CD14-positive monocyte (primary cell): ENCODE measurements at regions not wholly inside any gene's neighbourhood (a gene's known extent, or its start where the extent isn't known, plus 50 kb on each side); places are given as distances from the start of the nearest gene placed in this dataset.

Experiments
- DNase-seq, 3 donors: peaks; one replicate each; pipeline ENCODE4 v3.0.0-alpha.2; 2011 to 2022
- H2AFZ ChIP-seq: 2 replicates; pipeline ENCODE4 v1.6.0; 2012; ENCODE audit warnings: mild to moderate bottlenecking, low read depth, low read length, inconsistent platforms; ENCODE audit not compliant: insufficient read depth, poor library complexity, severe bottlenecking
- H3K27ac ChIP-seq, 2 donors: 1 replicate in 1 of 2; 2 replicates in 1 of 2; pipeline ENCODE4 v1.5.1; 2012 to 2013; ENCODE audit warnings: low read length in 2 of 2, control low read depth in 1 of 2, inconsistent platforms in 1 of 2, low read depth in 1 of 2, mild to moderate bottlenecking in 1 of 2
- H3K27me3 ChIP-seq, 2 donors: one replicate each; pipeline versions ENCODE4 v1.6.0 to v1.6.1; 2011 to 2013; ENCODE audit warnings: low read length in 2 of 2; ENCODE audit not compliant: control insufficient read depth in 2 of 2, insufficient read depth in 2 of 2
- H3K36me3 ChIP-seq, 2 donors: replicated peaks in 1 of 2; 1 replicate in 1 of 2; 2 replicates in 1 of 2; pipeline versions ENCODE4 v1.5.1 to v1.6.1; 2012 to 2013; ENCODE audit warnings: low read length in 2 of 2, control low read depth in 1 of 2, inconsistent platforms in 1 of 2, mild to moderate bottlenecking in 1 of 2; ENCODE audit not compliant: insufficient read depth in 2 of 2, control insufficient read depth in 1 of 2
- H3K4me1 ChIP-seq, 2 donors: 1 replicate in 1 of 2; 2 replicates in 1 of 2; pipeline versions ENCODE4 v1.5.1 to v1.6.1; 2012 to 2013; ENCODE audit warnings: low read length in 2 of 2, control low read depth in 1 of 2, inconsistent platforms in 1 of 2, mild to moderate bottlenecking in 1 of 2, moderate library complexity in 1 of 2; ENCODE audit not compliant: insufficient read depth in 2 of 2, control insufficient read depth in 1 of 2
- H3K4me2 ChIP-seq: replicated peaks from 2 replicates; pipeline ENCODE3; 2012; ENCODE audit warnings: low read length, moderate library complexity, mild to moderate bottlenecking; ENCODE audit not compliant: poor library complexity, severe bottlenecking; ENCODE audit errors: extremely low read depth
- H3K4me3 ChIP-seq, 3 experiments: fragments of 200-600 bp in 1 of 3; sonication (generic) in 1 of 3; replicated peaks in 1 of 3; 1 replicate in 2 of 3; 2 replicates in 1 of 3; pipeline ENCODE4 v1.5.1; 2011 to 2013; ENCODE audit warnings: low read length in 3 of 3, mild to moderate bottlenecking in 3 of 3, control low read depth in 2 of 3, low read depth in 2 of 3, inconsistent platforms in 1 of 3, moderate library complexity in 1 of 3
- H3K79me2 ChIP-seq: 2 replicates; pipeline ENCODE4 v1.6.0; 2012; ENCODE audit warnings: mild to moderate bottlenecking, control low read depth, inconsistent platforms, low read length, moderate library complexity; ENCODE audit not compliant: insufficient read depth
- H3K9ac ChIP-seq: 2 replicates; pipeline ENCODE4 v1.6.0; 2017; ENCODE audit warnings: low read length, mild to moderate bottlenecking; ENCODE audit not compliant: insufficient read depth, poor library complexity, severe bottlenecking
- H3K9me3 ChIP-seq, 2 donors: replicated peaks in 1 of 2; 1 replicate in 1 of 2; 2 replicates in 1 of 2; pipeline versions ENCODE4 v1.5.1 to v1.6.1; 2012 to 2013; ENCODE audit warnings: low read length in 2 of 2, control low read depth in 1 of 2; ENCODE audit not compliant: control insufficient read depth in 1 of 2, insufficient read depth in 1 of 2
- H4K20me1 ChIP-seq: 2 replicates; pipeline ENCODE4 v1.6.0; 2012; ENCODE audit warnings: mild to moderate bottlenecking, low read length, control low read depth, moderate library complexity; ENCODE audit not compliant: insufficient read depth
- H3K27ac Mint-ChIP-seq, 7 donors: one replicate each; pipeline ENCODE4 v1.8.0; 2020; ENCODE audit warnings: mild to moderate bottlenecking in 7 of 7, mixed read lengths in 7 of 7, moderate library complexity in 6 of 7, inconsistent platforms in 2 of 7
- H3K27me3 Mint-ChIP-seq, 3 donors: one replicate each; pipeline ENCODE4 v1.8.0; 2021 to 2022; ENCODE audit warnings: low read depth in 3 of 3, mild to moderate bottlenecking in 3 of 3, mixed read lengths in 3 of 3, moderate library complexity in 3 of 3, inconsistent platforms in 1 of 3
- H3K36me3 Mint-ChIP-seq, 2 donors: one replicate each; pipeline ENCODE4 v1.8.0; 2020; ENCODE audit warnings: mixed read lengths in 2 of 2, inconsistent platforms in 1 of 2, mild to moderate bottlenecking in 1 of 2
- H3K4me1 Mint-ChIP-seq: one replicate; pipeline ENCODE4 v1.8.0; 2020; ENCODE audit warnings: mild to moderate bottlenecking, mixed read lengths
- H3K4me3 Mint-ChIP-seq, 2 donors: one replicate each; pipeline ENCODE4 v1.8.0; 2020; ENCODE audit warnings: mild to moderate bottlenecking in 2 of 2, mixed read lengths in 2 of 2, moderate library complexity in 1 of 2
- H3K9me3 Mint-ChIP-seq, 7 donors: one replicate each; pipeline ENCODE4 v1.8.0; 2020 to 2022; ENCODE audit warnings: mixed read lengths in 7 of 7, mild to moderate bottlenecking in 6 of 7, moderate library complexity in 6 of 7, inconsistent platforms in 2 of 7
- CTCF ChIP-seq: fragments of 200-600 bp; IDR thresholded peaks from one replicate; pipeline ENCODE4 v1.8.0; 2022; ENCODE audit warnings: antibody characterized with exemption, mild to moderate bottlenecking
- WGBS: methylation state at CpG from one replicate; pipeline ENCODE4 v1.1.5; 2013; ENCODE audit warnings: missing lambda C conversion rate; ENCODE audit not compliant: insufficient coverage; 5-methylcytosine and 5-hydroxymethylcytosine counted together
- intact Hi-C, 2 donors: fragments of 100-400 bp; cut with micrococcal nuclease; formaldehyde crosslinking; loops; one replicate each; pipeline versions ENCODE4 v1.15.0 to v1.15.1; 2023

DNA sequence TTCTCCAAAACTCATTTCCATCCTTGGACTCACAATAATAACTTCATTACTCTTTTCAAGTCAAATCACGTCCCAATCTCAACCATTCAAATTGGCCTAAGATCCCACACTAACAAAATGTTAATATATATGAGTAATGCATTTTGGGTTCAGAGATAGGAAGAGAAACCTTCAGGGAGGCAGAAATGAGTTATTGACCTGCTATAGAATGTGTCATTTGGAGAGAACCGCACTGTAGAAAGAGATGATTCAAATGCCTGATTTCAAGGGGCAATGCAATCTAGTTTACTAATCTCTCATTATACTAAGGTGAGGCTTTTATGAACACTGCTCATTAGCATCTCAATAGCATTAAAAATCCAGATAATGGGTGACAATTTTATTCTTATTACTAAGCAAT is 1595.0 kb upstream of the GOT2 start:
- Histone ChIP-seq H3K27ac (no peak overlapping the region), H3K4me1 (no peaks in the 10 kb centered on the region), H3K9ac (no peak overlapping the region), H4K20me1 (no peaks in the 10 kb centered on the region), H2AFZ (no peak overlapping the region), H3K36me3 (no peaks in the 10 kb centered on the region), H3K4me2 (no peak overlapping the region), H3K79me2 (no peaks in the 10 kb centered on the region), H3K9me3 (peaks cover 8 to 16% of the 10 kb centered on the region in 2 donors), H3K27me3 (no peaks in the 10 kb centered on the region), H3K4me3 (no peak overlapping the region)
- no CpG with 5 or more reads among the region's 2 CpGs for WGBS
- TF ChIP-seq CTCF, result no peak
- H3K27me3 Mint-ChIP-seq, result peaks cover 0 to 2% (median 1%) of the 10 kb centered on the region in 3 donors
- no peaks in the 10 kb centered on the region for H3K4me1 Mint-ChIP-seq
- H3K27ac Mint-ChIP-seq, result no peak overlapping the region
- H3K4me3 Mint-ChIP-seq, result no peak overlapping the region
- peaks cover 0 to 10% (median 5%) of the 10 kb centered on the region in 7 donors for H3K9me3 Mint-ChIP-seq
- no peak for DNase-seq
- H3K36me3 Mint-ChIP-seq, result no peaks in the 10 kb centered on the region
- intact Hi-C loops, result no loop called here

GRCh38 chr16:60328152-60328551 is 1594.0 kb upstream of the GOT2 start:
- intact Hi-C loops, result no loop called here
- no CpG with 5 or more reads among the region's 1 CpG for WGBS
- H3K9me3 Mint-ChIP-seq, result peaks cover 0 to 9% (median 6%) of the 10 kb centered on the region in 7 donors
- Histone ChIP-seq H4K20me1 (no peaks in the 10 kb centered on the region), H3K4me3 (no peak overlapping the region), H3K4me1 (no peaks in the 10 kb centered on the region), H3K9me3 (peaks cover 6 to 8% of the 10 kb centered on the region in 2 donors), H2AFZ (no peak overlapping the region), H3K9ac (no peak overlapping the region), H3K4me2 (no peak overlapping the region), H3K27ac (no peak overlapping the region), H3K36me3 (no peaks in the 10 kb centered on the region), H3K79me2 (no peaks in the 10 kb centered on the region), H3K27me3 (no peaks in the 10 kb centered on the region)
- no peaks in the 10 kb centered on the region for H3K4me1 Mint-ChIP-seq
- no peak overlapping the region for H3K4me3 Mint-ChIP-seq
- H3K27me3 Mint-ChIP-seq, result peaks cover 0 to 2% (median 1%) of the 10 kb centered on the region in 3 donors
- TF ChIP-seq CTCF, result no peak
- no peak for DNase-seq
- H3K27ac Mint-ChIP-seq, result no peak overlapping the region
- no peaks in the 10 kb centered on the region for H3K36me3 Mint-ChIP-seq
